GM18511 (cell line): ENCODE measurements at regions not wholly inside any gene's neighbourhood (a gene's known extent, or its start where the extent isn't known, plus 50 kb on each side); places are given as distances from the start of the nearest gene placed in this dataset.
"Not testable (repeated sequence)": the region's sequence is repeated elsewhere in the genome, so short reads cannot be mapped to it uniquely, and the experiment has no call there.

Experiments used
- ATAC-seq: cut with Tn5 transposase; IDR thresholded peaks from one replicate; pipeline ENCODE4 v1.9.1; 2021; ENCODE audit warnings: mild to moderate bottlenecking, moderate library complexity; ENCODE audit not compliant: unreplicated experiment

DNA sequence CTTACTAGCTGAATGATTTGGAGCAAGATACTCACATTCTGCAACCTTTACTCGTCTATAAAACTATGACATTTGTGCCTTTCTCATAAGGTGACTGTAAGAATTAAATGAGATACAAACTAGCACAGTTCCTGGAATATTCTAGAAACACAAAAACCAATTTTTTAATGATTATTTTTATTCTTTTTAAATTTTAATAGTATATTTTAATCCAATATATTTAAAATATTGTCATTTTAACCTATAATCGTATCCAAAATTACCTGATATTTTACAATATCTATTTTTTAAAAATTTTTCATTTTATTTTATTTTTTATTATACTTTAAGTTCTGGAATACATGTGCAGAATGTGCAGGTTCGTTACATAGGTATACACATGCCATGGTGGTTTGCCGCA is 238.1 kb downstream of the OLFM4 start:
- ATAC-seq: no peak

- ATAC-seq: no peak
Observed at GRCh38 chr13:53269634-53270033, 241.0 kb downstream of the OLFM4 start.

DNA sequence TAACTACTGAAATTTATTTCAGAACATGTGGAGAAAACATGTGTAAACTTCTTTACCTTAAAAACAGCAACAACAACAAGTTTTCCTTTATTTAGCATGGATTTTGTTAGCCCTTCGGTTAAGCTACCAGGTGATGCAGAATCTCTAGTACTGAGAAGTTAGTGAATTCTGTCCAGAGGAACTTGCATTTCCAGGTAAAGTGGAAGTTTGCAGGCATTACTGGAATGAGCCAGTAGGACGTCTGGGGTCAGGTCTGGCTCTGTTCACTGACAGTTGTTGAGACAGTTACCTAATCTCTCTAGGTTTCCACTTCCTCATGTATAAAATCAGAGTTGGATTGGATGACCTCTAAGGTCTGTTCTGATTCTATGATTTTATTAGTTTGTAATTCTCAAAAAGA is 244.3 kb downstream of the OLFM4 start:
- ATAC-seq: no peak

DNA sequence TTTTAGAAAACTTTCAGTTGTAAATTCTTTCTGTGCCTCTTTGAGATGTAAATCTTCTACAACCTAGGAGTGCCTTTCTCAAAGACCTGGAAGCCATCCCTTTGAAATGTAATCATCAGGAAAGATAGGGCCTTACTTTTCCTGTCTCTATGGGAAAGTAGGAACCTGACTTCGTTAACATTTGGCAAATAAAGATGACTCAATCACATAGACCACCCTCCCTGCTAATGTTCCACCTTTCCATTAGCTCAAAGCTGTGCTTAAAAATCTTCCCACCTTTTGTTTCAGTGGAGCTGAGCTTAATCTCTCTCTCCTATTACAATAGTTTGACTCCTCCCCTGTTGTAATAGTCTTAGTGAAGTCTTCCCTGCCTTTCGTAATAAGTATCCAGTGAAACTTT is 247.7 kb downstream of the OLFM4 start:
- no peak for ATAC-seq

DNA sequence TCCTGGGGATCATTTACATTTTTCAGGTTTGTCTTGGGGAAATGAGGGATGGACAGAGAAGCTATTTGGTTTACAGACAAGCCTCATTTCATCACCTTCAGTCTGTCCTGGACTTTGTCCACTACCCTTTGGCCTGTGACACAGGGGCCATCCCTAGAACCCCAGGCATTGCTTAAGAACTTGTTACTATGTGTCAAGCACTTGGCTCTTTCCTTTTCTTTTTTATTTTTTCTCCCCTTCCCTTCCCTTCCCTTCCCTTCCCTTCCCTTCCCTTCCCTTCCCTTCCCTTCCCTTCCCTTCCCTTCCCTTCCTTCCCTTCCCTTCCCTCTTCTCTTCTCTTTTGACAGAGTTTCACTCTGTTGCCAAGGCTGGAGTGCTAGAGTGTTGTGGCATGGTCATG is 253.1 kb downstream of the OLFM4 start:
- ATAC-seq: no peak

- ATAC-seq: no peak
Observed at GRCh38 chr13:53285896-53286430, 257.4 kb downstream of the OLFM4 start.

- no peak for ATAC-seq
Observed at GRCh38 chr13:53298396-53298795, 269.8 kb downstream of the OLFM4 start.

GRCh38 chr13:53301449-53301848 is 272.8 kb downstream of the OLFM4 start:
- no peak for ATAC-seq

GRCh38 chr13:53305419-53305818 is 276.8 kb downstream of the OLFM4 start:
- not testable (repeated sequence) for ATAC-seq

- no peak for ATAC-seq
Observed at GRCh38 chr13:53310786-53311185, 282.2 kb downstream of the OLFM4 start.

- ATAC-seq: no peak
Observed at GRCh38 chr13:53311561-53311960, 282.9 kb downstream of the OLFM4 start.

DNA sequence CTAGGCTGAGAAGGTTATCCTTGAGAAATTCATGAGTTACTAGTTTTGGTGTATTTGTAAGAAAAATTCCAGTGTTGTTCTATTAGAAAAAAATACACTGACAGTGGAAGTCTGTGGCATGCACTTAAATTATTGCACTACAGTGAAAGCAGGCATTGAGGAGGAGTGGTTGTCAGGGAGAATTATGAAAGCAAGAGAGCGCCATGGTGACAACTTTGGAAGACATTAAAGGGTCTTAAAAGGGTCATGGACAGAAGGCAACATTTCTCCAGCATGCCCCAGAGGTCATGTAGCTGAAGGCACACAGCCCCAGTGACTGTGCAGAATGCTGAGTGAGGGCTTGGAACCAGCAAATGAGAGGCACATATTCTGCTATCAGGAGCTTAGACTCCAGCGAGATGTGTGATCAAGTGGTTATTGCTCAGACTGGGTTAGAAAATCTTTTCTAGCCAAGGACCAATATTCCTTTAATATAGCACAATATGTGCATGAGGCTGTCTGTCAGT is 292.7 kb downstream of the OLFM4 start:
- ATAC-seq: no peak

DNA sequence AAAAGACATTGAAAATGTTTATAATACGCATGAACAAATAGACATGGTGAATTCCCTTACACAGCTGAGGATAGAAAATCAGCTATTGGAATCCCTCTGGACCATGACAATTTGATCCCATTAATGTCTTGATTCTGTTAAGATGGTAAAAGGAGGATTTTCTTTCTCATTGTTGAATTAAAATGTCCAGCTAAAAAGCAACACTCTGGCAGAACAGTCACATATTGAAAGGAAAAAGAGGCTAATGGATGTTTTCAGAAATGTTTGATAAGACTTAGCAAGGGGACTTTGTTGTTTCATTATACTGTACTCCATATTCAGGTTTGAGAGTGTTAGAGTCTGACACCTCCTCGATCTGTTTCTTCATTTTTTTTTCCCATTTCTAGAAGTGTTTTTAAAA is 296.0 kb downstream of the OLFM4 start:
- no peak for ATAC-seq

DNA sequence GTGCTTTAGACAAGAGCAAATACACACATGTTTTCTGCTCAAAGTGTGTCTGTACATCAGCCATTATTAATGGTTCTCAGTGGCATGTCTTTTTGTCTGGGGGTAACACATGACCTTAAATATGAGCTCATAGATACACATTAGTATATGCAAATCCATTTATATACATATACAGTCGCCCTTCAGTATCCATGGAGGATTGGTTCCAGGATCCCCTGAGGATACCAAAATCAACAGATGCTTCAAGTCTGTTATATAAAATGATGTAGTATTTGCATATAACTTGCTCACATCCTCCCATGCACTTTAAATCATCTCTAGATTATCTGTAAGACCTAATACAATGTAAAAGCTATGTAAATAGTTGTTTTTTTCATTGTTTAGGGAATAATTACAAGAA is 298.1 kb downstream of the OLFM4 start:
- no peak for ATAC-seq

DNA sequence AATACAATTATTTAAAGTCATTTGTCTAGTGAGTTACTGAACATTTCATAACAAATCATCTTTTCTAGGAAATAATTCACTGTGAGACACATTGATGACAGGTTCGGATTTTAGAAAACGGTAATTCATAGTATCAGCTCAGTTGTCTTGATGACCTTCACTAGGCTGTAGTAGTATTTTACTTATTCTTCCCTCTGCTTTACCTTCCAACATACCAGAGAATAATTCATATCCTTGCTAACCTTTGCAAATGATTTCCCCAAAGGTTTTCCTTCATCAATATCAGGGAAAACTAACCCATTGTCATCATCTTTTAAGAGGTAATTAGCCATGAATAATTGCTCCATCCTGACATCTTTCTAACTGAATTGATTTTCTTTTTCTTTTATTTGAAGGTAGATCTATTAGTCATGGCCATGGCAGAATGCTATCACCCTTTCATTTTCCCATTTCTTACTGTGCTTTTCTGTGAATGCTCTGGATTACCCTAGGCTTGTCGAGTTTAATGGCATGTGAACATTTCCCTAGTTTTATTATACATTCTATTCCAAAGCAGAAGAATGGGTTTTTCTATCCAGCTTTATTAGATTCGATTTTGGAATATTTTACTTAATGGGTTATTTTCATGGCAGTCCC is 299.2 kb downstream of the OLFM4 start:
- no peak for ATAC-seq

DNA sequence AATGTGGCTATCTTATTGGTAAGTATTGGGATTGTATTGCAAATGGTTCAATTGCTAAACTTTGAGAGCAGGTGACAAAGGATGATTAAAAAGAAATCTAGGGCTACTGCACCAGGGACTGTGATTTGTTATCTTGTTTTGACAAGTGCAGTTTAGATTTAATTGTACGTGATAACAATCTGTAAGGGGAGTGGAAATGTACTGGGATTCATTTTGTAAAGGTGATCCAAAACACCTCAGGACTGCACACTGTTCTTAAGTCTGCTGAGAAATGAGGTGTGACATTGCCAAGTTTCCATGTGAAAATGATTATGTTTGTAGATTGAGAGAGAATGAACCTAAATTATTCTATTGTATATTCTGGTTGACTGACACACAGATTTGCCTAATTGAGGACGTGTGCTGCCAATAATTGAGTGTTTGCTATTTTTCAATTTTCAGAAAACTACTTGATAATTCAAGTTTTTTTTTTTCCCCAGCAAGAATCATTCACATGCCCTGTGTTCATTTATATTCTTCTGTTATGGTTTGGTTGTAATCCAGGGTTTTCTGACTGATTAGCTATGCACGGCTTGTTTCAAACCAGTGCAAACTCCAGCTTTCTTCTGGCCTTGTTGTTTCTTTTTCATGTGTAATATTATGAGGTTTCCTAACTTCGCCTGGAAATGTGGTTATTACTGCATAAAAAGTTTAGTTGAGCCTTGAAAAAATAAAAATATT is 308.0 kb downstream of the OLFM4 start:
- no peak for ATAC-seq

DNA sequence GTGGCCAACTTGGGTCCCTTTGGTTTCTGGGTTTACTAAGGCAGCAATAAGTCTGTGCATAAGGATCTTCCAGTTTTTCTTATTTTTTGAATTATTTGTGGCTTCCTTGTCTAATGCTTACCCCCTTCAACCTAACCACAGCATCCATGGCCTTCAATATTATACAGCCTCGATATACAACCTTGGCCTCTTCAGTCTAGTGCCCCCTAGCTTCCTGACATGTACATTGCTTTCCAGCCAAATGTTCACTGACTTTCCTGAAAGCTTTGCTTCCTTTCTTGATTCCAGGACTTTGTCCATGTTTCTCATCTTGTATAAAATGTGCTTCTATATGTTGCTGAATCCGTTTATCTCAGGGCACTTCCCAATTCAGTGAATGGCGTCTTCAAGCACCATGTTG is 310.1 kb downstream of the OLFM4 start:
- no peak for ATAC-seq

- ATAC-seq: no peak
Observed at GRCh38 chr13:53340505-53341143, 312.0 kb downstream of the OLFM4 start.

GRCh38 chr13:53341144-53341510 is 312.5 kb downstream of the OLFM4 start:
- ATAC-seq: no peak

DNA sequence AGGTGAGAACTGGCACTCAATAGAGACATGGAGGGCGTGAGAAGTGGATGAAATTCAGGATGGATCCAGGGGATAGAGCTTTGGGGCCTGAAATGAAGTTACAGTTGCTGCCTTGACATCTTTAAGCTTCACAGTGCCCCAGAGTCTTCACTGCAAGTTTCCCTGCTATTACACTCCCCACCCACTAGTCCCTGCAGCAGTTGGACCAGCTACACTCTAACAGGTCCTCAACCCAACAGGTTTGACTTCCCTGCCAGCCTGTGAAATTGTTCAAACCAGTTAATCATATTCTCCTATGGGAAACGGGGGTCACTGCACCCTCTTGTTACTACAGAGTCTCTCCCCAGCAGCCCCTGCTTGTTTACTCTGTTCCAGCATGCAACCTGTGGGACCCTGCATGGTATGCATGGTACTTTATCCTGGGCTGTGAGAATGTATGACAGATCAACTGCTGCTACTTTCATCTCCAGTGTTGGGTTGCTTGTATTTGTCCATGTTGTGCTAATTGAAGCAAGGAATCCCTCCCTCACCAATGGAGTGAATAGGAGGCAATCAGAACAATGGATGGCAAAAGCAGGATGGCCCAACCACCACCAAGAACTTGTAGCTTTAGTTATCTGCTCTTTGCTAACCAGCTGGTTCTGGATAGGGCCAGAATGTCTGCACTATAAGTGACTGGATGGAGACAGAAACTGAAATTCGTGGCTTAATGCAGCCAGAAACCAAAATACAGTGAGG is 314.2 kb downstream of the OLFM4 start:
- ATAC-seq: no peak

DNA sequence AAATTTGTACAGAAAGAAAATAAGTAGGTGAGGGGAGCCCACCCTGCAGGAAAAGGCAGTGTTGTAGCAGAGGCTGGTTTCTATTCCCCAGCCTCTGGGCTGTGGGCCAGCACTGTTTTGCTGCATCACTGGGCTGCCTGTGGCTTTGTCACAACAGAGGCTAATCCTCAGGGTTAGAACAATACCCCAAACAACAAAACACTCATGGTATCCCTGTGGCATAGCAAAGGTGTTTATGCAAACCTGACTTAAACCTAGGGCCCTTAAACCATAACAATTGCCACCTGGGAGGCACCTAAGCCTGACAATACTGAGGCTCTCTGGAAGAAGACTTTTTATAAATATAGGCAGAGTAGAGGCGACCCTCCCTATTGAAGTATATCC is 314.7 kb downstream of the OLFM4 start:
- ATAC-seq: no peak
